NCI-H146 treated with DMSO at 0.1 percent for 48 hours (cell line): ENCODE measurements at regions not wholly inside any gene's neighbourhood (a gene's known extent, or its start where the extent isn't known, plus 50 kb on each side); places are given as distances from the start of the nearest gene placed in this dataset.
"Not testable (repeated sequence)": the region's sequence is repeated elsewhere in the genome, so short reads cannot be mapped to it uniquely, and the experiment has no call there.

ENCODE experiments used
- DNase-seq: peaks from one replicate; lab custom pipeline; 2025; ENCODE audit not compliant: unreplicated experiment; lab: John Stamatoyannopoulos, UW

GRCh38 chr1:194487172-194487571 lies 1300.8 kb upstream of the B3GALT2 start:
- DNase-seq = no peak

GRCh38 chr1:194485432-194485831 lies 1299.0 kb upstream of the B3GALT2 start:
- DNase-seq = no peak

GRCh38 chr1:194478731-194479130 lies 1292.3 kb upstream of the B3GALT2 start:
- DNase-seq = no peak

GRCh38 chr1:194477908-194478307 lies 1291.5 kb upstream of the B3GALT2 start:
- DNase-seq = no peak

GRCh38 chr1:194476872-194477271 lies 1290.5 kb upstream of the B3GALT2 start:
- DNase-seq = no peak

GRCh38 chr1:194476351-194476750 lies 1289.9 kb upstream of the B3GALT2 start:
- no peak for DNase-seq

GRCh38 chr1:194474701-194475100 lies 1288.3 kb upstream of the B3GALT2 start:
- DNase-seq = no peak

GRCh38 chr1:194473766-194474165 lies 1287.4 kb upstream of the B3GALT2 start:
- DNase-seq = no peak

- DNase-seq = no peak
Observed at GRCh38 chr1:194469282-194469681, 1282.9 kb upstream of the B3GALT2 start.

- no peak for DNase-seq
Observed at GRCh38 chr1:194466706-194467105, 1280.3 kb upstream of the B3GALT2 start.

- no peak for DNase-seq
Observed at GRCh38 chr1:194447636-194448035, 1261.2 kb upstream of the B3GALT2 start.

- no peak for DNase-seq
Observed at GRCh38 chr1:194445244-194445643, 1258.8 kb upstream of the B3GALT2 start.

GRCh38 chr1:194442901-194443575 lies 1256.6 kb upstream of the B3GALT2 start:
- DNase-seq = no peak

GRCh38 chr1:194437135-194437534 lies 1250.7 kb upstream of the B3GALT2 start:
- DNase-seq = no peak

GRCh38 chr1:194431121-194431520 lies 1244.7 kb upstream of the B3GALT2 start:
- no peak for DNase-seq

- DNase-seq = no peak
Observed at GRCh38 chr1:194420706-194421105, 1234.3 kb upstream of the B3GALT2 start.

- no peak for DNase-seq
Observed at GRCh38 chr1:194419721-194420120, 1233.3 kb upstream of the B3GALT2 start.

- DNase-seq = no peak
Observed at GRCh38 chr1:194410756-194411155, 1224.3 kb upstream of the B3GALT2 start.

GRCh38 chr1:194407238-194407637 lies 1220.8 kb upstream of the B3GALT2 start:
- DNase-seq = not testable (repeated sequence)

- DNase-seq = no peak
Observed at GRCh38 chr1:194394676-194395075, 1208.3 kb upstream of the B3GALT2 start.

- DNase-seq = no peak
Observed at GRCh38 chr1:194387531-194387930, 1201.1 kb upstream of the B3GALT2 start.

GRCh38 chr1:194378517-194378916 lies 1192.1 kb upstream of the B3GALT2 start:
- no peak for DNase-seq

- DNase-seq = no peak
Observed at GRCh38 chr1:194374649-194375048, 1188.2 kb upstream of the B3GALT2 start.
